Kidney epithelial cell (primary cell): ENCODE measurements at regions not wholly inside any gene's neighbourhood (a gene's known extent, or its start where the extent isn't known, plus 50 kb on each side); places are given as distances from the start of the nearest gene placed in this dataset.

Experiments
- DNase-seq: peaks from one replicate; pipeline ENCODE4 v3.0.0-alpha.2; 2010; ENCODE audit warnings: low read depth
- H3K27me3 ChIP-seq: 2 replicates; pipeline ENCODE4 v1.6.0; 2011; ENCODE audit warnings: low read length; ENCODE audit not compliant: control insufficient read depth, insufficient read depth
- H3K36me3 ChIP-seq: 2 replicates; pipeline ENCODE4 v1.5.1; 2011; ENCODE audit warnings: low read length; ENCODE audit not compliant: control insufficient read depth, insufficient read depth
- H3K4me3 ChIP-seq: 2 replicates; pipeline ENCODE4 v1.5.1; 2011; ENCODE audit warnings: low read depth, mild to moderate bottlenecking, control low read depth, low read length
- CTCF ChIP-seq: IDR thresholded peaks from 2 replicates; pipeline ENCODE4 v1.5.1; 2011; ENCODE audit warnings: mild to moderate bottlenecking, moderate library complexity, low read length, control low read depth, inconsistent platforms; ENCODE audit not compliant: insufficient read depth, poor library complexity, severe bottlenecking

- DNase-seq: no peak
- no peak overlapping the region for H3K4me3 ChIP-seq
- H3K36me3 ChIP-seq: no peaks in the 10 kb centered on the region
- H3K27me3 ChIP-seq: peaks cover 2% of the 10 kb centered on the region
- no peak for TF ChIP-seq CTCF
Measured at GRCh38 chr2:118470297-118470696, 377.2 kb downstream of the EN1 start.

DNA sequence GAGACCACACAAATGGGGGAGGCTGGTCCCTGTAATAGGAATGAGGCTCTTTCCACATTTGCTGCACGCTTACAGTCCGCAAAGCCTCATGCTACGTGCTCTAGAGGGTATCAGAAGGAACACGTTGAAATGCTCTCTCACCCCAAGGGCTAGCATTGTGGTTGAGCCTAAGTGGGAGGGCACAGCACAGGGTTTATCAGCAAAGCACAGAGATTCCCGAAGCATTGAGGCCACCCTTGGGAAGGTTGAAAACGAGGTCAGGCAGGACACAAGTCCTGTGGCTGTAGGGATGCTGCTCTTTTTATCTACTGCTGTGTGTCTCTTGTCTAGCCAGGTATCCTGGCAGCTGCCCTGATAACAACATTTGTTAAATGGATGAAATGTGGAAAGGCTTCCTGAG, 378.3 kb downstream of the EN1 start:
- no peak overlapping the region for H3K4me3 ChIP-seq
- no peak for TF ChIP-seq CTCF
- H3K27me3 ChIP-seq: peaks cover 5% of the 10 kb centered on the region
- no peaks in the 10 kb centered on the region for H3K36me3 ChIP-seq
- DNase-seq: no peak

GRCh38 chr2:118464546-118465265, 376.4 kb downstream of the INSIG2 start:
- no peaks in the 10 kb centered on the region for H3K36me3 ChIP-seq
- DNase-seq: no peak
- H3K4me3 ChIP-seq: no peak overlapping the region
- peaks cover 5% of the 10 kb centered on the region for H3K27me3 ChIP-seq
- no peak for TF ChIP-seq CTCF

GRCh38 chr2:118464046-118464445, 375.8 kb downstream of the INSIG2 start:
- TF ChIP-seq CTCF: no peak
- no peak overlapping the region for H3K4me3 ChIP-seq
- peaks cover 3% of the 10 kb centered on the region for H3K27me3 ChIP-seq
- no peak for DNase-seq
- no peaks in the 10 kb centered on the region for H3K36me3 ChIP-seq

GRCh38 chr2:118460425-118460824, 372.2 kb downstream of the INSIG2 start:
- no peak for DNase-seq
- Histone ChIP-seq H3K4me3 (no peak overlapping the region), H3K36me3 (no peaks in the 10 kb centered on the region), H3K27me3 (peaks cover 3% of the 10 kb centered on the region)
- no peak for TF ChIP-seq CTCF

DNA sequence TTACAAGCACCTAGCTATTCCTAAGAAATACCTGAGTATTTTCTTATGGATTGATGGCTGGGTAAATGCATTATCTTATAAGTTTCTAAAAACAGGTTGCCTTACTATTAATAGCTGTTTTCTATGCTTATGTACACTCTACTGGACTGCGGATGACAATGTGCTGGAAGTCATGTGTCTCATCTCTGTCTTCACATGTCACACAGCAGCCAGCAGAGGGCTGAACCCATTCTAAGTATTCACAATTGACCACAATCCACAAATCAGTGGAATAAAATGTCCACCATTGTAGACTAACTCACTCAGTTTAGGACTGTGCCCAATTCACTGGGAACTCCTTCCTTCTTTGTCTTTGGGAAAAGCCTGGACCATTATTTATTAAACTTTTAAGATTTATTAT, 371.2 kb downstream of the INSIG2 start:
- Histone ChIP-seq H3K4me3 (no peak overlapping the region), H3K36me3 (no peaks in the 10 kb centered on the region), H3K27me3 (peaks cover 3% of the 10 kb centered on the region)
- no peak for TF ChIP-seq CTCF
- no peak for DNase-seq
